GM19463 (cell line): ENCODE measurements at regions not wholly inside any gene's neighbourhood (a gene's known extent, or its start where the extent isn't known, plus 50 kb on each side); places are given as distances from the start of the nearest gene placed in this dataset.

Source experiments
- ATAC-seq: cut with Tn5 transposase; IDR thresholded peaks from one replicate; pipeline ENCODE4 v1.9.1; 2021; ENCODE audit warnings: mild to moderate bottlenecking, moderate library complexity; ENCODE audit not compliant: unreplicated experiment

GRCh38 chr9:36763778-36764177, 191.1 kb downstream of the MELK start:
- ATAC-seq, result no peak

GRCh38 chr9:36764364-36765076, 191.8 kb downstream of the MELK start:
- no peak for ATAC-seq

- no peak for ATAC-seq
These were observed 192.3 kb downstream of the MELK start for GRCh38 chr9:36765077-36765390.

GRCh38 chr9:36765468-36766341, 193.0 kb downstream of the MELK start:
- peak; percentile 98 for ATAC-seq

GRCh38 chr9:36768677-36769076, 196.0 kb downstream of the MELK start:
- ATAC-seq, result no peak

GRCh38 chr9:36770025-36770424, 197.3 kb downstream of the MELK start:
- ATAC-seq, result no peak

- ATAC-seq, result no peak
These were observed 200.0 kb downstream of the MELK start for GRCh38 chr9:36772449-36773403.

- no peak for ATAC-seq
These were observed 206.0 kb downstream of the MELK start for GRCh38 chr9:36778682-36779081.

GRCh38 chr9:36779582-36779981, 206.9 kb downstream of the MELK start:
- ATAC-seq, result no peak

GRCh38 chr9:36780186-36780585, 207.5 kb downstream of the MELK start:
- no peak for ATAC-seq

- no peak for ATAC-seq
These were observed 208.8 kb downstream of the MELK start for GRCh38 chr9:36781533-36781932.
